HG03457 (cell line): ENCODE measurements at regions not wholly inside any gene's neighbourhood (a gene's known extent, or its start where the extent isn't known, plus 50 kb on each side); places are given as distances from the start of the nearest gene placed in this dataset.
"Not testable (repeated sequence)": the region's sequence is repeated elsewhere in the genome, so short reads cannot be mapped to it uniquely, and the experiment has no call there.

Experiments used
- ATAC-seq: cut with Tn5 transposase; IDR thresholded peaks from one replicate; pipeline ENCODE4 v1.9.1; 2021; ENCODE audit warnings: moderate number of reproducible peaks; ENCODE audit not compliant: unreplicated experiment

DNA sequence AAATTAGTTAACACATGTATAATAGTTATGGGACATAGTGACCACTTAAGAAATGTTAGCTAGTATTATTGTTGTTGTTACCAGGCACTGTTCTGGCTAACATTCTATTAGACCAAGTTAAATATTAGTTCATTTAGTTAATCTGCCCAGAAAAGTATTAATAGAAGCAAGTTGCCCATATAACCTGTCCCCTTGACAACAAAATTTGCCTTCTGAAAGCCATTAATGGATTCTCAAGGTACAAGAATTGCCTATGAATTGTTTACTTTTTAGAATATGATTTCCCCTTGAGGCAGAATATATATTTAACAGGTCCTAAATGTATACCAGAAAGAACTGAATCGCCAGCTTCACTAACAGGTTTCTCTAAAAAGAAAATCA lies 167.3 kb upstream of the TMCC3 start:
- ATAC-seq: peak; percentile 39

DNA sequence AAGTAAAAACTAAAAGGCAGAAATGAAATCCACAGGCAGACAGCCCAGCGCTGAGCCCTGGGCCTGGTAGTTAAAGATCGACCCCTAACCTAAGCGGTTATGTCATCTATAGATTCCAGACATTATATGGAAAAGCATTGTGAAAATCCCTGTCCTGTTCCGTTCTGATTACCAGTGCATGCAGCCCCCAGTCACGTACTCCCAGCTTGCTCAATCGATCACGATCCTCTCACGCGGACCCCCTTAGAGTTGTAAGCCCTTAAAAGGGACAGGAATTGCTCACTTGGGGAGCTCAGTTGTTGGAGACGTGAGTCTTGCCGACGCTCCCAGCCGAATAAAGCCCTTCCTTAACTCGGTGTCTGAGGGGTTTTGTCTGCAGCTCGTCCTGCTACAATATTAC lies 166.8 kb upstream of the TMCC3 start:
- ATAC-seq: not testable (repeated sequence)

DNA sequence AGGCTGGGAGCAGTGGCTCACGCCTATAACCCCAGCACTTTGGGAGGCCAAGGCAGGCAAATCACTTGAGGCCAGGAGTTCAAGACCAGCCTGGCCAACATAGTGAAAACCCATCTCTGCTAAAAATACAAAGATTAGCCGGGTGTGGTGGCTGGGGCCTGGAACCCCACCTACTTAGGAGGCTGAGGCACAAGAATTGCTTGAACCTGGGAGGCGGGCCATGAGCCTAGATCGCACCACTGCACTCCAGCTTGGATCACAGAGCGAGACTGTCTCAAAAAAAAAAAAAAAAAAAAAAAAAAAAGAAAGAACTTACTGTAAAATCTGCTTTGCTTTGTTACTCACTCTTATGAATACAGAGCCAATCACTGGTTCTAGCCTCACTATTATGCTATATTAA lies 166.4 kb upstream of the TMCC3 start:
- ATAC-seq: not testable (repeated sequence)

DNA sequence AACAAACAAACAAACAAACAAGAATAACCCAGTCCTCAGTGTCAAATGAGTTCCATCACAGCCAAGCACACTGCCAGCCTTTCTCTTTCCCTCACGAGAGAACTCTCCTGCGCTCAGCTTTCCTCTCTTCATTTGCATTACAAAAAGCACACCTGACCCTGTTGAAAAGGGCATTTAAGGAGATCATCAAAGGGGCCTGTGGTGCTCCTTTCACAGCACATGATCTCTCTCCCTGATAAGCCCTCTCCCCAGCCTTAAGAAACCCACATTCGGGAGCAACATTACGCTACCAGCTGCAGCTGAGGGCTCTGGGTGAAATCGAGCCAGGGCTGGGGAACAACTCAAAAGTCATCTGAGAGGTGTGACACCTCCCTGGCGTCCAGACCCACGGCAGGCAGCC lies 165.6 kb upstream of the TMCC3 start:
- ATAC-seq: no peak

DNA sequence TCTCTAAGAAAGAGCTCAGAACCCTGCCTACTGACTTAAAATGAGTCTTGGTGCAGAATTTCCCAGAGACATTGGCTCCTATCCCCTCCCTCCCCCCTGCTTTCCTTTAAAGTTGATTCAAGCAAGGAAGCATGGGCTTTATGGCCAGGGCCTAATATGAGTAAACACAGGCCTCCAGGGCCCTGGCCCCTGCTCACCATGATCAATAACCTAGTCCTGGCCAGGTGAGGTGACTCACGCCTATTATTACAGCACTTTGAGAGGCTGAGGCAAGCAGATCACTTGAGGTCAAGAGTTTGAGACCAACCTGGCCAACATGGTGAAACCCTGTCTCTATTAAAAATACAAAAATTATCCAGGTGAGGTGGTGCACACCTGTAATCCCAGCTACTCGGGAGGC lies 165.1 kb upstream of the TMCC3 start:
- ATAC-seq: no peak

DNA sequence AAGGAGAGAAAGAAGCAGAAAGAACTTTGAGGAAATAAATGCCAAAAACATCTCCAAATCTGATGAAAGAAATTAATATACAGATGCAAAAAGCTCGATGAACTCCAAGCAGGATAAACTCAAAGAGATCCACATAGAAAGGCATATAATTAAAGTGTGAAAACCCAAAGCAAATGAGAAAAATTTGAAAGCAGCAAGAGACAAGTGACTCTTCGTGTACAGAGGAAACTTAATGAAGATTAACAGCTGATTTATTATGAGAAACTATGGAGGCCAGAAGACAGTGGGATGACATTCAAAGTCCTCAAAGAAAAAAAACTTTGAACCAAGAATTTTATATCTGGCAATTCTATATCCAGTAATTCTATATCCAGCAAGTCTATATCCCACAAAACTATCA lies 163.0 kb upstream of the TMCC3 start:
- no peak for ATAC-seq

DNA sequence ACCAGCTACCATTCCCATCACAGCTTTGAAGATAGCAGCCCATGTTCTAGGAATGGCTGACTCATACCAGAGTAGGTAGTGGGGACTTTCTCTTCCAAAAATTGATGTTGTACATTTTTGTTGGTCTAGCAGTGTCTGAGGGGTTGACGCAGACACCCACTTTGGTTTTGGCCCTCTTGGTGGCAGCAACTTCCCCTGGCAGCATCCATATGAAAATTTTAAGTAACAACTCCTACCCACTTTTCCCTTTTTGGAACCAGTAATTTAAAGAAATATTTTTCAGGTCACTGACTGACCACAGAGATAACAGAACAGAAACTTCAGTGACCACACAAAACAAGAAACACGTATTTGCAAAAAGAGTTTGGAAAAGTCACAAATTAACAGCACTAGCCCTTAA lies 162.0 kb upstream of the TMCC3 start:
- peak; percentile 62 for ATAC-seq

DNA sequence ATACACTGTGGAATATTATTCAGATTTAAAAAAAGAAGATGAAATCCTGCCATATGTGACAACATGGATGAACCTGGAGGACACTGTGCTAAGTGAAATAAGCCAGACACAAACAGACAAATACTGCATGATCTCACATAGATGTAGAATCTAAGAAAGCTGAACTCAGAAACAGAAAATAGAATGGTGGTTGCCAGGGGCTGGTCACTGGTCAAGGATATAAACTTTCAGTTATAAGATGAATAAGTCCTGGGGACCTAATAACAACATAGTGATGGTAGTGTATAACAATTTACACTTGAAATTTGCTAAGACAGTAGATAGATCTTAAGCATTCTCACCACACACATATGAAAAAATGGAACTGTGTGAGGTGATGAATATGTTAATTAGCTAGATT lies 161.3 kb upstream of the TMCC3 start:
- ATAC-seq: peak; percentile 36

DNA sequence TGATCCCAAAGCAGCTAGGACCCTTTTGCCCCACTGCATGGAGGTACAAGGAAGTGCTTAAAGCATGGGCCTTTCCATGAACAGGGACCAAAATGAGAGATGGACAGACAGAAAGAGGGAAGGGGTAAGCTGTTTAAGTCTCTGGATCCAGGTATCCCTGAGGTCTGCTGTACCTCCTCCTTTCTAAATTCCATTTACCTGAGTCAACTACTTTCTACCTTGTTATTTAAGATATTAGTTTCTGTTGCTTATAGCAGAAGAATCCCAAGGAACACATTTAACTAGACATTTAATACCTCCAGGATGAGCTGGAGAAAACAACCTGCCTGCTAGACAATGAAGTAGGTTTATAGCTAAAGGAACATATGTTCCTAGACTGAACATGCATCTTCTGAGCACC lies 157.6 kb upstream of the TMCC3 start:
- no peak for ATAC-seq

DNA sequence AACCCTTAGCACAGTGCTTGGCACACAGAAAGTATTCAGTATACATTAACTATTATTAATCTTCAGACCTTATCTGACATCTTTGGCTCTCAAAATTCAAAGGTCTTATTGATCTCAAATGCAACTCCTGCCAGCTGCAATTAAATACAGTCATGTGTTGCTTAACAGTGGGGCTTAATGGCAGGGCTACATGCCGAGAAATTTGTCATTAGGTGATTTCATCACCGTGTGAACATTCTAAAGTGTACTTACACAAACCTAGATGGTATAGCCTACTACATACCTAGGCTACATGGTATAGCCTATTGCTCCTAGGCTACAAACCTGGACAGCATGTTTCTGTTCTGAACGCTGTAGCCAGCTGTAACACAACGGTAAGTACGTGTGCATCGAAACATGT lies 156.3 kb upstream of the TMCC3 start:
- no peak for ATAC-seq

DNA sequence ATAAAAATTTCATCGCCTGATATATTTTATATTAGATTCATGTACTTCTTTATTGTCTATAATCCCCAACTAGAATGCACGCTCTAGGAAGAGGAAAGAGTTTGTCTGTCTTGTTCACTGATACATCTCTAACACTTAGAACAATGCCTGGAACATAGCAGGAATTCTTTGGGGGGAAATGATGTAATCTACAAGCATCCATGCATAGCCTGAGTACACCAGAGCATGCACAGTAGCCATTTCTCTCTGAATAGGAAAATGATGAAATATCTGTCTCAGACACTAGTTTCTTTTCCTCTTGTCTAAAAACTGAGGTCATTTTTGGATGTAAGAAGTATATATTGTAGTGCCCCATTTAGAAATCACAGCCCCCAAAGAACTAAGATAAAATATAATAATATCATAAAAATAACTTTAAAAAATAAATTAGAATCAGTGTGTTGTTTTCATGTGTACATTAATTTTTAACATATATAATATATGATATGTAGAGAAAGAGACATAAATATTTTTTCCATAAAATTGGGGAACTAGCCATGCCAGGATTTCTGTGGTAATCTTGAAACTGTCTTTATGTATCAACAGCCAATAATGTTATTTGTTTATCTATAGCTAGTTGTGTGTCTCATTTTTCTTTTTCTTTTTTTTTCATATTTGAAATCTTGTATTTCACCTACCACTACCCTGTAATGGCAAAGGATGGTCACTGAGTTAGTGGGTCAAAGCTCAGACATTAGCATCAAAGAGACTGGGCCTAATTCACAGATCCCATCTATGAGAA lies 155.6 kb upstream of the TMCC3 start:
- ATAC-seq: no peak

DNA sequence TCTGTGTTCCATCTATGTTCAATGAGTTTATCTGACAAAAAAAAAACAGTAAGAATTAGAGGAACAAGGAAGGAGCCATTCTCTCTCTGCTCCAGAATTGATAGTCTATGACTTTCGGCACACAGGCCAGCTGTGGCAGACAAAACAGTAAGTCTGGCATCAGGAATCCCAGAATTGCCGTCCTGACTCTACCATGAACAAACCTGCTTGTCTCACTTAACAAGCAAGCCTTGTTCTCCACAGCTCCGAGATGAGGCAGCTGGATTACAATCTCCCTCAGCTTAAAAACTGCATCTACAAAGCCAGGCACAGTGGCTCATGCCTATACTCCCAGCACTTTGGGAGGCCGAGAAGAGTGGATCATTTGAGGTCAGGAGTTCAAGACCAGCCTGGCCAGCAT lies 153.6 kb upstream of the TMCC3 start:
- ATAC-seq: no peak

DNA sequence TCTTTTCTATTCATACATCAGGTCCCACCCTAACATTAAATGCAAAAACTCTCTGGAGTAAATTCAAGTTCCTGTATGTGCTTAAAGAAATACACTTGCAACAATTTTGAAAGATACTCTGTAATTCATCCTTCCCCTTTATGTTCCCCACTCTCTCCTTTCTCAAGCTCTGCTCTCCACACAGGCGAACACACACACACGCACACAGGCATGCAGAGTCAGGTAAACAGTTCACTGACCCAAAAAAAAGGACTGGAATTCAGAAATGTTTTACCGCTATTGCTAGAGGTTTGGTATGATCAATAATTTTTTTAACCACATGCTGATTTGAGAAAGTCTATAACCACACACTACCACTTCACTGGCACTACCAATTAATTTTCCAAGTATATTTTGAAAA lies 152.4 kb upstream of the TMCC3 start:
- ATAC-seq: no peak

DNA sequence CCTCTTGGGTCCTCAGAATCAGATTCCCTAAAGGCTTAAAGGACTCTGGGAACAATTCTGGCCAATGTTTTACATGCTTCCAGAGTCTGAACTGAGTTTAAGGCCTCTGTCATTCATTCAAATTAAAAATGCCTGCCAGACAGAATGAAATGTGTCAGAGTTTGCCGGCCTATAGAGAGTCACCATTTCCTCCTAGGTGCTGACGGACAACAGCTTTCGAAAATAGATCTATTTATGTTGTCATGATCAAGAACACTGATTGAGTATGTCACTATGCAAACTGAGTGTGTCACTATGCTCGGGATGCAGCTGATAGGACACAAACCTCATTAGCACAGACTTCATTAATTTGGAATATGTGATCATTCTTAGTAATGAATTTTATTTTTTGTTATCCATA lies 151.4 kb upstream of the TMCC3 start:
- no peak for ATAC-seq

DNA sequence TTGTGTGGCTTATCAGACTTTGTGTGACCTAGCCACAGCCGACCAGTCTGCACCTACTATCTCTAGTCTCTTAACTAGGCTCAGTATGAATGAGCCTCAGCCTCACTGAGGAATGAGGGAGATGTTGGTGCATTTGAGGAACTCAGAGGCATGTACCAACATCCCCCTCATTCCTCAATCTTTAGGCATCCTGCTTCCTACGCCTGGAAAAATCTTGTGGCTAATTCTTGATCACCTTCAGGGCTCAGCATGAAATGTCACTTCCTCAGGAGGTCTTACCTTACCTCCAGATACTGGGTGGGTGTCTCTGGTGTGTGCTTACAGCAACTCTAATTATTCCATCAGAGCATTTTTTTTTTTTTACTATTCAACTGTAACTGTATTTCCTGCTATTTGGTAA lies 148.8 kb upstream of the TMCC3 start:
- ATAC-seq: no peak

DNA sequence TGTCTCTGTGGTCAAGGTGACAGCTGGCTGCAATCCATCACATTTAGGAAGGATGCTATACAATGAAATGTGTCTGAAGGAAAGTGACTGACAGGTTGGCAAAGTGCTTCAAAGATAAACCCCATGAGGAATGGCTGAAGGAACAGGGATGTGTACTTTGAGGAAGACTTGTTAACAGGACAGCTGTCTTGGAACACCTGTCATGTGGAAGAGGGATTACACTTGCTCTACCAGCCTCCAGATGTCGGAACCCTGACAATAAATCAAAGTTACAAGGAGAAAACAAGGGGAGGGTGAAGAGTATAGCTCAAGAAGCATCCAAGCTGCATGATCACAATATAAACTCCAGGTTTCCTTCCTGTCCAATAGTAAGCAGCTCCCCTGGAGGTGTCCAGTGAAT lies 147.8 kb upstream of the TMCC3 start:
- no peak for ATAC-seq

DNA sequence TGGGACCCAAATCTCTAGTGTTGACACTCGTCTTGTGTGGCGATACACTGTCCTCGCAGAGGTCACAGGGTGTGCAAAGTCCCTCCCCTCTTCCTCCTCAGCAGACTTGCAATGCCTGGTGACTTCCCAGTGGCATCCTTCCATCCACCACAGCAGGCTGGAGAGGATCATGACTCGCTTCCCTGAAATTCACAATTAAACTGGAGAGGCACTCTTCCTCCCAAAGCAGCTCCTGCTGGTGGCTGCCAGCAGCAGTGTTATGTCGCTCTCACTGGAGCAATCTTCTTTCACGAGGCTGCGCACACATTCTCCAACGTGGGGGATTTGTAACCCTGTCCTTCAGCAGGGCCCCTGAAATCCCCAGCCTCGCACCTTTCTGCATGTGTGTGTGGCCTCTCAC lies 145.2 kb upstream of the TMCC3 start:
- ATAC-seq: no peak

DNA sequence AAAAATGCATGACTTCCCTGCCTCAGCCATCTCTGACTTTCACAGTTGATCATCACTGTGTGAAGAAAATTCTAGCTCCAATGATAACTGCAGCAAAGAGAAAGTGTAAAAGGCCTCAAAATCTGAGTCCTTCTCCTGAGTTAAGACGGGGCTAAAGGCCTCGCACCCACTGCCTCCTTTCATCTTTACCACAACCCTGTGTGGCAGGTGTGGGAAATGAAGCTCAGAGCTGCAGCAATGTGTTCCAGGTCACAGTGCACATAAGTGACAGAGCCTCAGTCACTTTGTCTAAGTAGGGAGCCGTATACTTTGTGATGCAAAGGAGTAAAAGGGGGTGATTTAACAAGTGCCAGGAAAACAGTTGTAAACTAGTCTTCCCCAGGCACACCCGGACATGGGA lies 144.7 kb upstream of the TMCC3 start:
- ATAC-seq: no peak

DNA sequence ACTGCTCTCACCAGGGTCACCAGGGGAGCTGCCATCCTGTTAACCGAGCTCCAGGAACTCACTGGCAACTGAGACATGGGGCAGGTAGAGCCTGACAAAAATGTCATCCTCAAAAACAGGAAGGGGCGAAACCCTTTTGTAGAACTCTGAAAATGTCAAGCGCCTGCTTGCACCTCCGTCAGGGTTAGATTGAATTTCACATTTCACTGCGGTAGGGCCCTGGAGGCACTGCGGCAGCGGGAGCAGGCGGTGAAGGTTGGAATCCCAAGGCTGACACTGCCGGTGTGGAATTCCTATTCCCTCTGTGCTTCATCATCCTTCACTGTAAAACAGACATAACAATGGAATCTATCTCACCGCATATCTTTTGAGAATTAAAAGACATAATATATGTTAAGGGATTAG lies 142.8 kb upstream of the TMCC3 start:
- ATAC-seq: no peak

DNA sequence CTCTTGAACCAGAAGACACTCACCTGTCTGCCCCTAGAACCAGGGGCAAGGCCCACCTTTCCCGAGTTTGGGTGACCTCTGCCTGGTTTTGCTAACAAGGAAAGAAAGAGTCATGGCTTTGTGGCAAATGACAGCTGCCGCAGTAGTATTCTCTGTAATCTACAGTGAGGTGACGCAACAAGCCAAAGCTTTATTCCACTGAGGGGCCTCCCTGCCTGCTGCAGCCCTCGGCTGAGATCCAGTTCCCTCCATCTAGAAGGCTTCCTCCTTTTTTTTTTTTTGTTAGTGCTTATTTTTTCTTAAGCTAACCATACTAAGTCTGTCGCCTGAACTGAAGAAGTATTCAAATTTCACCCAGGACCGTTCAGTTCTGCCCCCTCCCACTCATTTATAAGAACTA lies 142.3 kb upstream of the TMCC3 start:
- ATAC-seq: no peak

DNA sequence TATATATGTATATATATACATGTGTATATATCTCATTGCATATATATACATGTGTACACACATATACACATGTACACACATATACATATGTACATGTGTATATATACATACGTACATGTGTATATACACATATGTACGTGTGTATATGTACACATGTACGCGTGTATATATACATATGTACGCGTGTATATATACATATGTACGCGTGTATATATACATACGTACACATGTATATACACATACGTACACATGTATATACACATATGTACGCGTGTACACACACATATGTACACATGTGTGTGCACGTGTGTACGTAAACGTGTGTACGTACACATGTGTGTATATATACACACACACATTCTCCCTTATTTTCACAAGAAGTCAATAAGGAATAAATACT lies 141.6 kb upstream of the TMCC3 start:
- ATAC-seq: no peak

DNA sequence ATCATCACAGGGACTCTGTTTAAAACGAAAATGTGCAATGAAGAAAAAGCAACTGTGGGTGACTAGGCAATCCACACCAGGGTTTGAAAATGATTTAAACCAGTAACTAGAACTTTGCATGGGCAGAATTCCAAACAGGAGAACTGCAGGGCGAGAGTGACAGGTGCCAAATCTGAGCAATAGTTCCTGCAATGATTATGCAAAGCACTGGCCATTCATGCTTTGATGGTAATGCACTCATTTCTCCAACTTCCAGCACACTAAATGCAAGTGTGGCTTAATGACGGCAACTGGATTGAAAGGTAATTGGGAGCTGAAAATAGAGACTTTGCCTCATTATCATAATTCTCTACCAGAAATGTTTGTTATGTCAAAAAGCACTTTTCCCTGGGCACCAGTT lies 140.5 kb upstream of the TMCC3 start:
- no peak for ATAC-seq

DNA sequence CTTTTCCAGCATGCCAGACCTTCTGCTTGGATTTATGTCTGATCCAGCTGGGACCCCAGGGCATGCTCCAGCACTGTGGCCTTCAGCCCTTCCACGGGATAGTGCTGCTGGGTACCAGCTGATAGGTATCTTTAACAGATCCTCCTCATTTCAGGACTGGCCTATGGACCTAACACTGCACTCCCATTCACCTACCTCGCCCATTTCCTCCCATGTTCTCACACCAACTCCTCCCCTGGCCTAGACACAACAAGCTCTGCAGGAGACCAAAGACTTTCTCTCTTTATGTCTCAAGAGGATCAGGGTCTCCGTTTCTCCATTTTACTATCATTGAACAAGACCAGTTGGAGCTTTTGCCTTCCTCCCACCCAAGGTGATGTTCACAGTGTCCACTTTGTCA lies 140.0 kb upstream of the TMCC3 start:
- ATAC-seq: no peak
